IMR-90 (cell line): ENCODE measurements at regions not wholly inside any gene's neighbourhood (a gene's known extent, or its start where the extent isn't known, plus 50 kb on each side); places are given as distances from the start of the nearest gene placed in this dataset.
"Not testable (repeated sequence)": the region's sequence is repeated elsewhere in the genome, so short reads cannot be mapped to it uniquely, and the experiment has no call there.

Experiments
- CHD1 ChIP-seq: IDR thresholded peaks from 2 replicates; pipeline ENCODE4 v1.6.1; 2012; ENCODE audit warnings: low read depth, low read length, improper control_type of control experiment
- MAZ ChIP-seq: IDR thresholded peaks from 2 replicates; pipeline ENCODE4 v1.6.1; 2012; ENCODE audit warnings: low read depth, mild to moderate bottlenecking, low read length, improper control_type of control experiment, moderate library complexity, borderline replicate concordance
- POLR2A ChIP-seq: IDR thresholded peaks from 2 replicates; pipeline ENCODE4 v1.6.1; 2012; ENCODE audit warnings: mild to moderate bottlenecking, low read depth, low read length
- RAD21 ChIP-seq: IDR thresholded peaks from 2 replicates; pipeline ENCODE4 v1.6.1; 2012; ENCODE audit warnings: low read length, improper control_type of control experiment
- RCOR1 ChIP-seq: IDR thresholded peaks from 2 replicates; pipeline ENCODE4 v1.6.1; 2012; ENCODE audit warnings: mild to moderate bottlenecking, low read length, improper control_type of control experiment; ENCODE audit not compliant: insufficient replicate concordance
- SMC3 ChIP-seq: fragments of 150-350 bp; IDR thresholded peaks from 2 replicates; pipeline ENCODE4 v1.6.1; 2016; ENCODE audit warnings: low read depth, mild to moderate bottlenecking, antibody characterized with exemption, low read length, moderate library complexity
- TF ChIP-seq, protein P1 (sequence below): conservative IDR thresholded peaks from 2 replicates; pipeline ENCODE4 v1.5.1; 2012; ENCODE audit warnings: mild to moderate bottlenecking, low read depth, low read length, improper control_type of control experiment
- TF ChIP-seq, protein P2 (sequence below): fragments of 150-350 bp; IDR thresholded peaks from 2 replicates; pipeline ENCODE4 v1.6.1; 2016; ENCODE audit warnings: low read depth, mild to moderate bottlenecking, low read length, moderate library complexity, borderline replicate concordance

DNA sequence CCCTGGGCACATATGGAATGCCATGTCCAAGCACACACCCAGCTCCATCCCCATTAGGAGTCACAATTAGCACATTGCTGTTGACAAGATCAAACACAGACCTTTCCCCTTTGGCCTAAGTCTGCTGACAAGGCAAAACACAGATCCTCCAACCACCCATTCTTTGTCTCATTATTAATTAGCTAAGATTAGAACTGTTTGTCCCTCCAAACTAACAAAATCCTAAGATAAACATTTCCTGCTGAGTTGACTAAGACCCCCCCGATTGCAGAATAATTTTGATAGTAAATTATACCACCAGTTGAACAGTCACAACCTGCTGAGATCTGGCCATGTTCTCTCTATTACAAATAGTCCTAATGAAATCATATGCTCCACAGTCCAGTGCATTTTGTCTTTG is 186.7 kb downstream of the SPATA31A1 start:
- TF ChIP-seq, protein P1, sequence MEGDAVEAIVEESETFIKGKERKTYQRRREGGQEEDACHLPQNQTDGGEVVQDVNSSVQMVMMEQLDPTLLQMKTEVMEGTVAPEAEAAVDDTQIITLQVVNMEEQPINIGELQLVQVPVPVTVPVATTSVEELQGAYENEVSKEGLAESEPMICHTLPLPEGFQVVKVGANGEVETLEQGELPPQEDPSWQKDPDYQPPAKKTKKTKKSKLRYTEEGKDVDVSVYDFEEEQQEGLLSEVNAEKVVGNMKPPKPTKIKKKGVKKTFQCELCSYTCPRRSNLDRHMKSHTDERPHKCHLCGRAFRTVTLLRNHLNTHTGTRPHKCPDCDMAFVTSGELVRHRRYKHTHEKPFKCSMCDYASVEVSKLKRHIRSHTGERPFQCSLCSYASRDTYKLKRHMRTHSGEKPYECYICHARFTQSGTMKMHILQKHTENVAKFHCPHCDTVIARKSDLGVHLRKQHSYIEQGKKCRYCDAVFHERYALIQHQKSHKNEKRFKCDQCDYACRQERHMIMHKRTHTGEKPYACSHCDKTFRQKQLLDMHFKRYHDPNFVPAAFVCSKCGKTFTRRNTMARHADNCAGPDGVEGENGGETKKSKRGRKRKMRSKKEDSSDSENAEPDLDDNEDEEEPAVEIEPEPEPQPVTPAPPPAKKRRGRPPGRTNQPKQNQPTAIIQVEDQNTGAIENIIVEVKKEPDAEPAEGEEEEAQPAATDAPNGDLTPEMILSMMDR: not testable (repeated sequence)
- TF ChIP-seq RAD21, SMC3, POLR2A, MAZ, CHD1, RCOR1: not testable (repeated sequence)
- TF ChIP-seq, protein P2, sequence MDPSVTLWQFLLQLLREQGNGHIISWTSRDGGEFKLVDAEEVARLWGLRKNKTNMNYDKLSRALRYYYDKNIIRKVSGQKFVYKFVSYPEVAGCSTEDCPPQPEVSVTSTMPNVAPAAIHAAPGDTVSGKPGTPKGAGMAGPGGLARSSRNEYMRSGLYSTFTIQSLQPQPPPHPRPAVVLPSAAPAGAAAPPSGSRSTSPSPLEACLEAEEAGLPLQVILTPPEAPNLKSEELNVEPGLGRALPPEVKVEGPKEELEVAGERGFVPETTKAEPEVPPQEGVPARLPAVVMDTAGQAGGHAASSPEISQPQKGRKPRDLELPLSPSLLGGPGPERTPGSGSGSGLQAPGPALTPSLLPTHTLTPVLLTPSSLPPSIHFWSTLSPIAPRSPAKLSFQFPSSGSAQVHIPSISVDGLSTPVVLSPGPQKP: not testable (repeated sequence)
